GM12872 (cell line): ENCODE measurements at regions not wholly inside any gene's neighbourhood (a gene's known extent, or its start where the extent isn't known, plus 50 kb on each side); places are given as distances from the start of the nearest gene placed in this dataset.

Experiments
- CTCF ChIP-seq: IDR thresholded peaks from 3 replicates; pipeline ENCODE4 v1.5.1; 2011; ENCODE audit warnings: low read depth, mild to moderate bottlenecking, low read length, moderate library complexity; ENCODE audit not compliant: insufficient read depth

GRCh38 chr4:72899621-72900020 is 169.9 kb downstream of the COX18 start:
- TF ChIP-seq CTCF, result no peak

- no peak for TF ChIP-seq CTCF
These were observed 170.3 kb downstream of the COX18 start for GRCh38 chr4:72899214-72899613.

- TF ChIP-seq CTCF, result no peak
These were observed 173.0 kb downstream of the COX18 start for GRCh38 chr4:72896515-72896914.

- TF ChIP-seq CTCF, result no peak
These were observed 174.1 kb downstream of the COX18 start for GRCh38 chr4:72895408-72895807.

GRCh38 chr4:72893354-72894066 is 176.0 kb downstream of the COX18 start:
- TF ChIP-seq CTCF, result no peak

GRCh38 chr4:72888331-72888730 is 181.2 kb downstream of the COX18 start:
- TF ChIP-seq CTCF, result no peak

GRCh38 chr4:72887152-72887551 is 182.4 kb downstream of the COX18 start:
- no peak for TF ChIP-seq CTCF
